ENCODE measurements at regions not wholly inside any gene's neighbourhood (a gene's known extent, or its start where the extent isn't known, plus 50 kb on each side); places are given as distances from the start of the nearest gene placed in this dataset.

GRCh38 chr4:184896868-184897715, 71.3 kb upstream of the ACSL1 start (continued):
- TF ChIP-seq, protein P1, sequence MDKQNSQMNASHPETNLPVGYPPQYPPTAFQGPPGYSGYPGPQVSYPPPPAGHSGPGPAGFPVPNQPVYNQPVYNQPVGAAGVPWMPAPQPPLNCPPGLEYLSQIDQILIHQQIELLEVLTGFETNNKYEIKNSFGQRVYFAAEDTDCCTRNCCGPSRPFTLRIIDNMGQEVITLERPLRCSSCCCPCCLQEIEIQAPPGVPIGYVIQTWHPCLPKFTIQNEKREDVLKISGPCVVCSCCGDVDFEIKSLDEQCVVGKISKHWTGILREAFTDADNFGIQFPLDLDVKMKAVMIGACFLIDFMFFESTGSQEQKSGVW (CRISPR knock-in tag; IDR thresholded peaks at IDR 0.05; ENCODE audit: borderline replicate concordance) = no peak
- TF ChIP-seq AKNA (CRISPR knock-in tag; IDR thresholded peaks at IDR 0.05; ENCODE audit: borderline replicate concordance) (no peak), FOXJ3 (CRISPR knock-in tag; IDR thresholded peaks at IDR 0.05; ENCODE audit: borderline replicate concordance) (peak; percentile 20; the same call in 1 of the 2 replicates), ZNF883 (CRISPR knock-in tag; IDR thresholded peaks at IDR 0.05; ENCODE audit: not compliant biosample characterization) (no peak), GLI4 (CRISPR knock-in tag; IDR thresholded peaks at IDR 0.05; ENCODE audit: borderline replicate concordance) (no peak), ZNF225 (CRISPR knock-in tag; IDR thresholded peaks at IDR 0.05) (no peak), ZNF232 (CRISPR knock-in tag; IDR thresholded peaks at IDR 0.05; ENCODE audit: borderline replicate concordance) (no peak), HIVEP1 (CRISPR knock-in tag; IDR thresholded peaks at IDR 0.05) (peak; percentile 73; the same call in 1 of the 2 replicates), DPF2 (CRISPR knock-in tag; IDR thresholded peaks at IDR 0.05; ENCODE audit: borderline replicate concordance, low read depth) (no peak), ZNF510 (CRISPR knock-in tag; IDR thresholded peaks at IDR 0.05; ENCODE audit: low read depth) (no peak), MATR3 (CRISPR knock-in tag; IDR thresholded peaks at IDR 0.05) (no peak), ZNF546 (CRISPR knock-in tag; conservative IDR thresholded peaks at IDR 0.05) (no peak), ZNF850 (CRISPR knock-in tag; conservative IDR thresholded peaks at IDR 0.05) (no peak), ZNF431 (CRISPR knock-in tag; IDR thresholded peaks at IDR 0.05; ENCODE audit: borderline replicate concordance, low read depth) (no peak), ZUFSP (CRISPR knock-in tag; IDR thresholded peaks at IDR 0.05; ENCODE audit: borderline replicate concordance) (no peak)
- TF ChIP-seq, protein P2, sequence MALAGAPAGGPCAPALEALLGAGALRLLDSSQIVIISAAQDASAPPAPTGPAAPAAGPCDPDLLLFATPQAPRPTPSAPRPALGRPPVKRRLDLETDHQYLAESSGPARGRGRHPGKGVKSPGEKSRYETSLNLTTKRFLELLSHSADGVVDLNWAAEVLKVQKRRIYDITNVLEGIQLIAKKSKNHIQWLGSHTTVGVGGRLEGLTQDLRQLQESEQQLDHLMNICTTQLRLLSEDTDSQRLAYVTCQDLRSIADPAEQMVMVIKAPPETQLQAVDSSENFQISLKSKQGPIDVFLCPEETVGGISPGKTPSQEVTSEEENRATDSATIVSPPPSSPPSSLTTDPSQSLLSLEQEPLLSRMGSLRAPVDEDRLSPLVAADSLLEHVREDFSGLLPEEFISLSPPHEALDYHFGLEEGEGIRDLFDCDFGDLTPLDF (CRISPR knock-in tag; IDR thresholded peaks at IDR 0.05) = no peak
- TF ChIP-seq, protein P3, sequence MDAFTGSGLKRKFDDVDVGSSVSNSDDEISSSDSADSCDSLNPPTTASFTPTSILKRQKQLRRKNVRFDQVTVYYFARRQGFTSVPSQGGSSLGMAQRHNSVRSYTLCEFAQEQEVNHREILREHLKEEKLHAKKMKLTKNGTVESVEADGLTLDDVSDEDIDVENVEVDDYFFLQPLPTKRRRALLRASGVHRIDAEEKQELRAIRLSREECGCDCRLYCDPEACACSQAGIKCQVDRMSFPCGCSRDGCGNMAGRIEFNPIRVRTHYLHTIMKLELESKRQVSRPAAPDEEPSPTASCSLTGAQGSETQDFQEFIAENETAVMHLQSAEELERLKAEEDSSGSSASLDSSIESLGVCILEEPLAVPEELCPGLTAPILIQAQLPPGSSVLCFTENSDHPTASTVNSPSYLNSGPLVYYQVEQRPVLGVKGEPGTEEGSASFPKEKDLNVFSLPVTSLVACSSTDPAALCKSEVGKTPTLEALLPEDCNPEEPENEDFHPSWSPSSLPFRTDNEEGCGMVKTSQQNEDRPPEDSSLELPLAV (CRISPR knock-in tag; conservative IDR thresholded peaks at IDR 0.05; ENCODE audit: low read depth) = no peak

Data from HepG2 (cell line).